SK-N-SH (cell line): ENCODE measurements at regions not wholly inside any gene's neighbourhood (a gene's known extent, or its start where the extent isn't known, plus 50 kb on each side); places are given as distances from the start of the nearest gene placed in this dataset.
"Not testable (repeated sequence)": the region's sequence is repeated elsewhere in the genome, so short reads cannot be mapped to it uniquely, and the experiment has no call there.

Source experiments
- CTCF ChIA-PET: fragments of 300-600, 350-600 bp; formaldehyde crosslinking; extraction: SDS; loops from one replicate; lab custom pipeline; 2021; lab: Yijun Ruan, JAX
- POLR2A ChIA-PET: fragments of 350-600 bp; sonication (Branson Sonifier 250); formaldehyde crosslinking; extraction: SDS; loops from one replicate; lab custom pipeline; 2020; ENCODE audit warnings: antibody characterized with exemption, inconsistent platforms; lab: Yijun Ruan, JAX
- DNase-seq: peaks from one replicate; pipeline ENCODE4 v3.0.0; 2012
- H2AFZ ChIP-seq: fragments of 200-600 bp; sonication (generic); 2 replicates; pipeline ENCODE4 v1.8.1; 2016; ENCODE audit warnings: antibody characterized with exemption, mild to moderate bottlenecking, low read depth
- H3F3A ChIP-seq: fragments of 200-600 bp; sonication (generic); replicated peaks from 2 replicates; pipeline ENCODE3; 2016; ENCODE audit warnings: antibody characterized with exemption, mild to moderate bottlenecking; ENCODE audit not compliant: insufficient read depth
- H3K27ac ChIP-seq, 2 experiments: fragments of 200-500 bp in 1 of 2; fragments of 200-600 bp in 1 of 2; sonication (Bioruptor generic) in 1 of 2; sonication (generic), shearing (Covaris generic) in 1 of 2; 2 replicates each; pipeline versions ENCODE4 v1.5.1 to v1.6.1; 2014 to 2016; ENCODE audit warnings: low read depth in 2 of 2, inconsistent platforms in 1 of 2, low read length in 1 of 2, mild to moderate bottlenecking in 1 of 2, mixed read lengths in 1 of 2
- H3K27me3 ChIP-seq: fragments of 200-600 bp; sonication (generic), shearing (Covaris generic); 2 replicates; pipeline ENCODE4 v1.6.1; 2016; ENCODE audit warnings: mixed run types; ENCODE audit not compliant: insufficient read depth
- H3K36me3 ChIP-seq, 2 experiments: fragments of 200-500 bp in 1 of 2; fragments of 200-600 bp in 1 of 2; sonication (Bioruptor generic) in 1 of 2; sonication (generic) in 1 of 2; replicated peaks in 1 of 2; 2 replicates each; pipeline versions ENCODE3 to v1.5.1; 2014 to 2016; ENCODE audit warnings: low read length in 1 of 2, mild to moderate bottlenecking in 1 of 2; ENCODE audit not compliant: insufficient read depth in 2 of 2, control insufficient read depth in 1 of 2
- H3K4me1 ChIP-seq, 2 experiments: fragments of 200-500 bp in 1 of 2; fragments of 200-600 bp in 1 of 2; sonication (Bioruptor generic) in 1 of 2; sonication (generic), shearing (Covaris generic) in 1 of 2; 2 replicates each; pipeline versions ENCODE4 v1.5.1 to v1.6.1; 2014 to 2016; ENCODE audit warnings: low read depth in 1 of 2, low read length in 1 of 2, mixed run types in 1 of 2; ENCODE audit not compliant: insufficient read depth in 2 of 2, control insufficient read depth in 1 of 2
- H3K4me2 ChIP-seq: fragments of 200-600 bp; sonication (generic), shearing (Covaris generic); 2 replicates; pipeline ENCODE4 v1.6.1; 2017; ENCODE audit warnings: mixed run types
- H3K4me3 ChIP-seq, 2 experiments: fragments of 200-500 bp in 1 of 2; fragments of 200-600 bp in 1 of 2; sonication (Bioruptor generic) in 1 of 2; sonication (generic), shearing (Covaris generic) in 1 of 2; 2 replicates each; pipeline versions ENCODE4 v1.5.1 to v1.8.1; 2014 to 2016; ENCODE audit warnings: low read depth in 2 of 2, inconsistent platforms in 1 of 2, low read length in 1 of 2, mild to moderate bottlenecking in 1 of 2, mixed read lengths in 1 of 2, moderate library complexity in 1 of 2
- H3K79me2 ChIP-seq: fragments of 200-600 bp; sonication (generic); 2 replicates; pipeline ENCODE4 v1.8.1; 2017; ENCODE audit warnings: mild to moderate bottlenecking; ENCODE audit not compliant: insufficient read depth
- H3K9ac ChIP-seq: fragments of 200-600 bp; sonication (generic); 2 replicates; pipeline ENCODE4 v1.6.1; 2017; ENCODE audit warnings: mixed run types
- H3K9me2 ChIP-seq: fragments of 200-600 bp; sonication (generic); 2 replicates; pipeline ENCODE4 v1.6.1; 2017; ENCODE audit warnings: mixed run types
- H3K9me3 ChIP-seq: fragments of 200-600 bp; sonication (generic); 2 replicates; pipeline ENCODE4 v1.6.1; 2017; ENCODE audit warnings: mixed run types, mild to moderate bottlenecking, moderate library complexity
- H4K20me1 ChIP-seq: fragments of 200-600 bp; sonication (generic); 2 replicates; pipeline ENCODE4 v1.6.1; 2017; ENCODE audit warnings: mild to moderate bottlenecking, mixed run types; ENCODE audit not compliant: insufficient read depth
- WGBS: methylation state at CpG from one replicate; pipeline ENCODE4 v1.1.6; 2017; ENCODE audit warnings: low lambda C conversion rate; 5-methylcytosine and 5-hydroxymethylcytosine counted together

GRCh38 chr16:29287871-29288535 is 118.5 kb downstream of the NPIPB11 start:
- H2AFZ ChIP-seq, CTCF ChIA-PET, H3K27me3 ChIP-seq, H3K36me3 ChIP-seq, POLR2A ChIA-PET, H4K20me1 ChIP-seq, H3K9ac ChIP-seq, H3K27ac ChIP-seq, H3K4me3 ChIP-seq, H3K9me2 ChIP-seq, H3K4me2 ChIP-seq, H3K9me3 ChIP-seq, H3K79me2 ChIP-seq, DNase-seq, H3F3A ChIP-seq: not testable (repeated sequence)
- peaks cover 12 to 33% of the 10 kb centered on the region in 2 experiments; a peak in 2 of 4 replicates for H3K4me1 ChIP-seq
- 92% methylated on average over 6 of the region's 14 CpGs for WGBS

- H4K20me1 ChIP-seq, H3K9ac ChIP-seq, H3K27ac ChIP-seq, H3K9me3 ChIP-seq, H3K4me2 ChIP-seq, CTCF ChIA-PET, DNase-seq, H3K36me3 ChIP-seq, H3K27me3 ChIP-seq, H3K4me3 ChIP-seq, H3K9me2 ChIP-seq, POLR2A ChIA-PET, H3F3A ChIP-seq, H2AFZ ChIP-seq, H3K79me2 ChIP-seq: not testable (repeated sequence)
- no CpG with 5 or more reads among the region's 5 CpGs for WGBS
- H3K4me1 ChIP-seq, result peaks cover 12 to 31% of the 10 kb centered on the region in 2 experiments; a peak in 2 of 4 replicates
Measured at GRCh38 chr16:29287246-29287645, 119.3 kb downstream of the NPIPB11 start.

- H3K79me2 ChIP-seq, H3K4me2 ChIP-seq, H2AFZ ChIP-seq, H3F3A ChIP-seq, DNase-seq, H3K27ac ChIP-seq, H3K4me3 ChIP-seq, H3K9ac ChIP-seq, POLR2A ChIA-PET, CTCF ChIA-PET, H3K36me3 ChIP-seq, H3K9me3 ChIP-seq, H3K9me2 ChIP-seq, H3K27me3 ChIP-seq, H4K20me1 ChIP-seq: not testable (repeated sequence)
- WGBS, result 95% methylated on average over 18 of the region's 19 CpGs
- peaks cover 12 to 26% of the 10 kb centered on the region in 2 experiments; a peak in 2 of 4 replicates for H3K4me1 ChIP-seq
Measured at GRCh38 chr16:29286796-29287195, 119.7 kb downstream of the NPIPB11 start.

- POLR2A ChIA-PET, H3K9ac ChIP-seq, H4K20me1 ChIP-seq, H3K4me2 ChIP-seq, H3K9me2 ChIP-seq, H3K27me3 ChIP-seq, H3F3A ChIP-seq, CTCF ChIA-PET, H3K27ac ChIP-seq, H3K36me3 ChIP-seq, H3K9me3 ChIP-seq, H3K79me2 ChIP-seq, H2AFZ ChIP-seq, DNase-seq, H3K4me3 ChIP-seq: not testable (repeated sequence)
- WGBS, result 94% methylated on average over 15 of the region's 15 CpGs
- H3K4me1 ChIP-seq, result peaks cover 6 to 21% of the 10 kb centered on the region in 2 experiments; a peak in 2 of 4 replicates
Measured at GRCh38 chr16:29286161-29286560, 120.3 kb downstream of the NPIPB11 start.

- H3K36me3 ChIP-seq, H3K9me3 ChIP-seq, H3K27me3 ChIP-seq, H4K20me1 ChIP-seq, H3K79me2 ChIP-seq, POLR2A ChIA-PET, H3K27ac ChIP-seq, H3K4me2 ChIP-seq, DNase-seq, H2AFZ ChIP-seq, H3K9me2 ChIP-seq, CTCF ChIA-PET, H3F3A ChIP-seq, H3K9ac ChIP-seq, H3K4me3 ChIP-seq: not testable (repeated sequence)
- 92% methylated on average over 17 of the region's 32 CpGs for WGBS
- peaks cover 0 to 13% of the 10 kb centered on the region in 2 experiments; a peak in 1 of 4 replicates for H3K4me1 ChIP-seq
Measured at GRCh38 chr16:29285151-29285885, 121.2 kb downstream of the NPIPB11 start.

GRCh38 chr16:29284723-29285122 is 121.8 kb downstream of the NPIPB11 start:
- CTCF ChIA-PET, H3K9me3 ChIP-seq, H3K9me2 ChIP-seq, H2AFZ ChIP-seq, H3K4me3 ChIP-seq, H3K9ac ChIP-seq, H3K27me3 ChIP-seq, H3K4me2 ChIP-seq, DNase-seq, H3K36me3 ChIP-seq, H3F3A ChIP-seq, H3K27ac ChIP-seq, H4K20me1 ChIP-seq, H3K79me2 ChIP-seq, POLR2A ChIA-PET: not testable (repeated sequence)
- peaks cover 0 to 13% of the 10 kb centered on the region in 2 experiments; a peak in 1 of 4 replicates for H3K4me1 ChIP-seq
- 87% methylated on average over 3 of the region's 5 CpGs for WGBS
